Gastroesophageal sphincter (tissue), 3 donors: ENCODE measurements at regions not wholly inside any gene's neighbourhood (a gene's known extent, or its start where the extent isn't known, plus 50 kb on each side); places are given as distances from the start of the nearest gene placed in this dataset.
"Not testable (repeated sequence)": the region's sequence is repeated elsewhere in the genome, so short reads cannot be mapped to it uniquely, and the experiment has no call there.

Experiments used
- CTCF ChIP-seq, 4 experiments: fragments of 200-600 bp in 2 of 4; fragments of 450-650 bp in 2 of 4; sonication (generic) in 1 of 4; IDR thresholded peaks; one replicate each; pipeline ENCODE4 v1.5.1; 2017 to 2019; ENCODE audit warnings: antibody characterized with exemption in 4 of 4, mild to moderate bottlenecking in 2 of 4, moderate library complexity in 2 of 4
- POLR2AphosphoS5 ChIP-seq: sonication (generic); formaldehyde crosslinking; IDR thresholded peaks from one replicate; pipeline ENCODE4 v1.6.1; 2017; ENCODE audit warnings: antibody characterized with exemption

GRCh38 chr3:102946445-102946844 is 511.6 kb downstream of the ZPLD1 start:
- TF ChIP-seq CTCF (IDR thresholded peaks at IDR 0.05); POLR2AphosphoS5: not testable (repeated sequence)
